ENCODE measurements at regions not wholly inside any gene's neighbourhood (a gene's known extent, or its start where the extent isn't known, plus 50 kb on each side); places are given as distances from the start of the nearest gene placed in this dataset.

- no peaks in the 10 kb centered on the region for H3K27me3 ChIP-seq (ENCODE audit: control insufficient read depth, extremely low read depth, insufficient read depth, low read length)
- no peaks in the 10 kb centered on the region for H3K9me3 ChIP-seq (ENCODE audit: control insufficient read depth, low read depth, low read length)
- no peaks in the 10 kb centered on the region for H3K79me2 ChIP-seq (ENCODE audit: control insufficient read depth, insufficient read depth, low read length)
- H3K4me1 ChIP-seq (ENCODE audit: control insufficient read depth, extremely low read depth, insufficient read depth, low read length): peaks cover 13% of the 10 kb centered on the region
- no peak overlapping the region for H3K9ac ChIP-seq (ENCODE audit: control insufficient read depth, extremely low read depth, insufficient read depth, low read length)
- no peak overlapping the region for H3K4me3 ChIP-seq (ENCODE audit: control insufficient read depth in 2 of 3, extremely low read depth in 1 of 3, insufficient read depth in 2 of 3, low read depth in 1 of 3, low read length in 3 of 3)
- no peak overlapping the region for H3K27ac ChIP-seq (ENCODE audit: control insufficient read depth, insufficient read depth, low read length)
- no peaks in the 10 kb centered on the region for H3K9me1 ChIP-seq (ENCODE audit: control insufficient read depth, extremely low read depth, insufficient read depth, low read length)
- no peaks in the 10 kb centered on the region for H4K20me1 ChIP-seq (ENCODE audit: control insufficient read depth, extremely low read depth, insufficient read depth, low read length)
- TF ChIP-seq CTCF (optimal IDR thresholded peaks at IDR 0.05 in 1 of 3, IDR thresholded peaks at IDR 0.05 in 1 of 3, conservative IDR thresholded peaks at IDR 0.05 in 1 of 3; ENCODE audit: extremely low read depth in 1 of 3, insufficient read depth in 2 of 3, low read length in 3 of 3) (no peak), EZH2 (IDR thresholded peaks at IDR 0.05; ENCODE audit: low read length) (no peak)
- no peak overlapping the region for H2AFZ ChIP-seq (ENCODE audit: control insufficient read depth, low read length)
- H3K36me3 ChIP-seq (ENCODE audit: control insufficient read depth in 2 of 2, extremely low read depth in 1 of 2, insufficient read depth in 2 of 2, low read length in 2 of 2): no peaks in the 10 kb centered on the region
- no peak overlapping the region for H3K4me2 ChIP-seq (ENCODE audit: control insufficient read depth, extremely low read depth, insufficient read depth, low read depth, low read length)
- dilution Hi-C loops (cut with MboI; ENCODE audit: extremely low pct_ligation_motif_present, low sequenced_read_pairs): no loop called here
- DNase-seq (ENCODE audit: low read depth, low spot score) (no peak), FAIRE-seq (no peak)
These were observed 189.8 kb downstream of the PLOD2 start for GRCh38 chr3:145971186-145971585.

- H3K4me1 ChIP-seq (ENCODE audit: control insufficient read depth, extremely low read depth, insufficient read depth, low read length): peaks cover 8% of the 10 kb centered on the region
- no peaks in the 10 kb centered on the region for H3K79me2 ChIP-seq (ENCODE audit: control insufficient read depth, insufficient read depth, low read length)
- FAIRE-seq (no peak), DNase-seq (ENCODE audit: low read depth, low spot score) (no peak)
- no peaks in the 10 kb centered on the region for H3K9me1 ChIP-seq (ENCODE audit: control insufficient read depth, extremely low read depth, insufficient read depth, low read length)
- no peak for TF ChIP-seq EZH2 (IDR thresholded peaks at IDR 0.05; ENCODE audit: low read length)
- TF ChIP-seq CTCF (optimal IDR thresholded peaks at IDR 0.05 in 1 of 3, IDR thresholded peaks at IDR 0.05 in 1 of 3, conservative IDR thresholded peaks at IDR 0.05 in 1 of 3; ENCODE audit: extremely low read depth in 1 of 3, insufficient read depth in 2 of 3, low read length in 3 of 3): no peak
- H4K20me1 ChIP-seq (ENCODE audit: control insufficient read depth, extremely low read depth, insufficient read depth, low read length): no peaks in the 10 kb centered on the region
- H3K4me3 ChIP-seq (ENCODE audit: control insufficient read depth in 2 of 3, extremely low read depth in 1 of 3, insufficient read depth in 2 of 3, low read depth in 1 of 3, low read length in 3 of 3): no peak overlapping the region
- no peak overlapping the region for H3K4me2 ChIP-seq (ENCODE audit: control insufficient read depth, extremely low read depth, insufficient read depth, low read depth, low read length)
- no peak overlapping the region for H2AFZ ChIP-seq (ENCODE audit: control insufficient read depth, low read length)
- no peaks in the 10 kb centered on the region for H3K36me3 ChIP-seq (ENCODE audit: control insufficient read depth in 2 of 2, extremely low read depth in 1 of 2, insufficient read depth in 2 of 2, low read length in 2 of 2)
- no peak overlapping the region for H3K27ac ChIP-seq (ENCODE audit: control insufficient read depth, insufficient read depth, low read length)
- dilution Hi-C loops (cut with MboI; ENCODE audit: extremely low pct_ligation_motif_present, low sequenced_read_pairs): no loop called here
- H3K9ac ChIP-seq (ENCODE audit: control insufficient read depth, extremely low read depth, insufficient read depth, low read length): no peak overlapping the region
- no peaks in the 10 kb centered on the region for H3K27me3 ChIP-seq (ENCODE audit: control insufficient read depth, extremely low read depth, insufficient read depth, low read length)
- H3K9me3 ChIP-seq (ENCODE audit: control insufficient read depth, low read depth, low read length): no peaks in the 10 kb centered on the region
These were observed 188.1 kb downstream of the PLOD2 start for GRCh38 chr3:145972851-145973250.
